Dermis microvascular lymphatic vessel endothelial cell (primary cell): ENCODE measurements at regions not wholly inside any gene's neighbourhood (a gene's known extent, or its start where the extent isn't known, plus 50 kb on each side); places are given as distances from the start of the nearest gene placed in this dataset.

ENCODE experiments used
- DNase-seq, 2 donors: peaks; one replicate each; pipeline versions ENCODE4 v3.0.0 to v3.0.0-alpha.2; 2010; ENCODE audit warnings: low read depth in 2 of 2

- no peak for DNase-seq
Observed at GRCh38 chr1:63116016-63116415, 206.4 kb upstream of the FOXD3 start.

- no peak for DNase-seq
Observed at GRCh38 chr1:63119575-63120155, 202.7 kb upstream of the FOXD3 start.

GRCh38 chr1:63122079-63122478, 200.3 kb upstream of the FOXD3 start:
- DNase-seq, result no peak

GRCh38 chr1:63124666-63125191, 197.6 kb upstream of the FOXD3 start:
- peak in 1 of 2 donors; percentile 48 for DNase-seq

- DNase-seq, result no peak
Observed at GRCh38 chr1:63126104-63126503, 196.3 kb upstream of the FOXD3 start.

- no peak for DNase-seq
Observed at GRCh38 chr1:63127376-63127775, 195.0 kb upstream of the FOXD3 start.

GRCh38 chr1:63128556-63128955, 193.8 kb upstream of the FOXD3 start:
- DNase-seq, result no peak

GRCh38 chr1:63129184-63129583, 193.2 kb upstream of the FOXD3 start:
- no peak for DNase-seq

GRCh38 chr1:63129855-63130254, 192.5 kb upstream of the FOXD3 start:
- no peak for DNase-seq

GRCh38 chr1:63134501-63135173, 187.7 kb upstream of the FOXD3 start:
- no peak for DNase-seq

- no peak for DNase-seq
Observed at GRCh38 chr1:63135174-63135512, 187.2 kb upstream of the FOXD3 start.

GRCh38 chr1:63135801-63136200, 186.6 kb upstream of the FOXD3 start:
- DNase-seq, result no peak

GRCh38 chr1:63142001-63142400, 180.4 kb upstream of the FOXD3 start:
- DNase-seq, result no peak

- DNase-seq, result no peak
Observed at GRCh38 chr1:63143482-63143881, 178.9 kb upstream of the FOXD3 start.

GRCh38 chr1:63147783-63148182, 174.6 kb upstream of the FOXD3 start:
- no peak for DNase-seq

GRCh38 chr1:63148825-63149645, 173.3 kb upstream of the FOXD3 start:
- peak in 1 of 2 donors; percentile 42 for DNase-seq

- no peak for DNase-seq
Observed at GRCh38 chr1:63152572-63152971, 169.8 kb upstream of the FOXD3 start.

GRCh38 chr1:63155437-63155836, 166.9 kb upstream of the FOXD3 start:
- DNase-seq, result no peak

GRCh38 chr1:63157085-63157484, 165.3 kb upstream of the FOXD3 start:
- DNase-seq, result no peak

GRCh38 chr1:63169057-63169456, 153.3 kb upstream of the FOXD3 start:
- no peak for DNase-seq

- DNase-seq, result no peak
Observed at GRCh38 chr1:63173161-63173560, 149.2 kb upstream of the FOXD3 start.

GRCh38 chr1:63189677-63190076, 132.7 kb upstream of the FOXD3 start:
- DNase-seq, result peak in 1 of 2 donors; percentile 2

- DNase-seq, result no peak
Observed at GRCh38 chr1:63190171-63190570, 132.2 kb upstream of the FOXD3 start.
